Liver (tissue), 7 donors: ENCODE measurements at regions not wholly inside any gene's neighbourhood (a gene's known extent, or its start where the extent isn't known, plus 50 kb on each side); places are given as distances from the start of the nearest gene placed in this dataset.
A peak's percentile ranks its signal among the peaks of the same experiment; 100 is the strongest.

Source experiments
- DNase-seq: peaks from one replicate; pipeline ENCODE4 v3.0.0-alpha.2; 2017; ENCODE audit warnings: low spot score
- H3K27ac ChIP-seq, 2 donors: one replicate each; pipeline ENCODE4 v1.7.0; 2013; ENCODE audit warnings: inconsistent platforms in 2 of 2, low read length in 2 of 2, control low read depth in 1 of 2, low read depth in 1 of 2, mild to moderate bottlenecking in 1 of 2
- H3K27me3 ChIP-seq, 4 donors: one replicate each; pipeline versions ENCODE4 v1.6.1 to v1.7.0; 2013; ENCODE audit warnings: low read length in 3 of 4, inconsistent platforms in 1 of 4, mild to moderate bottlenecking in 1 of 4, moderate library complexity in 1 of 4; ENCODE audit not compliant: control insufficient read depth in 4 of 4, insufficient read depth in 4 of 4
- H3K36me3 ChIP-seq, 4 donors: one replicate each; pipeline versions ENCODE4 v1.6.1 to v1.7.0; 2013; ENCODE audit warnings: low read length in 3 of 4, mild to moderate bottlenecking in 3 of 4, low read depth in 1 of 4, moderate library complexity in 1 of 4; ENCODE audit not compliant: control insufficient read depth in 4 of 4, insufficient read depth in 3 of 4
- H3K4me1 ChIP-seq, 4 donors: one replicate each; pipeline versions ENCODE4 v1.6.1 to v1.7.0; 2013; ENCODE audit warnings: low read length in 3 of 4, mild to moderate bottlenecking in 3 of 4, moderate library complexity in 1 of 4; ENCODE audit not compliant: control insufficient read depth in 4 of 4, insufficient read depth in 4 of 4
- H3K4me3 ChIP-seq, 3 donors: one replicate each; pipeline versions ENCODE4 v1.6.1 to v1.7.0; 2013; ENCODE audit warnings: low read length in 3 of 3, control low read depth in 1 of 3, low read depth in 1 of 3, mild to moderate bottlenecking in 1 of 3
- H3K9ac ChIP-seq, 2 donors: one replicate each; pipeline ENCODE4 v1.7.0; 2013; ENCODE audit warnings: low read length in 2 of 2, mild to moderate bottlenecking in 2 of 2, moderate library complexity in 2 of 2, control low read depth in 1 of 2, low read depth in 1 of 2
- H3K9me3 ChIP-seq, 4 donors: one replicate each; pipeline versions ENCODE4 v1.6.1 to v1.7.0; 2013; ENCODE audit warnings: low read length in 3 of 4; ENCODE audit not compliant: control insufficient read depth in 4 of 4
- ATF3 ChIP-seq: IDR thresholded peaks from 2 replicates; pipeline ENCODE4 v1.6.1; 2016; ENCODE audit warnings: antibody characterized with exemption
- EGR1 ChIP-seq, 2 donors: IDR thresholded peaks; 2 replicates each; pipeline ENCODE4 v1.6.1; 2016 to 2018; ENCODE audit warnings: antibody characterized with exemption in 2 of 2, low read depth in 2 of 2
- FOXA1 ChIP-seq: IDR thresholded peaks from 2 replicates; pipeline ENCODE4 v1.6.1; 2016; ENCODE audit warnings: antibody characterized with exemption
- FOXA2 ChIP-seq: IDR thresholded peaks from 2 replicates; pipeline ENCODE4 v1.6.1; 2016; ENCODE audit warnings: antibody characterized with exemption
- GABPA ChIP-seq, 2 donors: IDR thresholded peaks in 1 of 2; conservative IDR thresholded peaks in 1 of 2; 2 replicates each; pipeline ENCODE4 v1.6.1; 2016; ENCODE audit warnings: antibody characterized with exemption in 2 of 2, mild to moderate bottlenecking in 1 of 2, moderate library complexity in 1 of 2
- HNF4A ChIP-seq, 2 donors: conservative IDR thresholded peaks; 2 replicates each; pipeline ENCODE4 v1.6.1; 2016; ENCODE audit warnings: antibody characterized with exemption in 2 of 2, mild to moderate bottlenecking in 2 of 2
- HNF4G ChIP-seq: IDR thresholded peaks from 2 replicates; pipeline ENCODE4 v1.6.1; 2016; ENCODE audit warnings: antibody characterized with exemption
- JUND ChIP-seq, 2 donors: IDR thresholded peaks; 2 replicates each; pipeline ENCODE4 v1.6.1; 2016; ENCODE audit warnings: antibody characterized with exemption in 2 of 2
- MAX ChIP-seq: IDR thresholded peaks from 2 replicates; pipeline ENCODE4 v1.6.1; 2016; ENCODE audit warnings: antibody characterized with exemption
- NR2F2 ChIP-seq: IDR thresholded peaks from 2 replicates; pipeline ENCODE4 v1.6.1; 2016; ENCODE audit warnings: antibody characterized with exemption
- RAD21 ChIP-seq, 2 donors: IDR thresholded peaks; 2 replicates each; pipeline ENCODE4 v1.6.1; 2016; ENCODE audit warnings: antibody characterized with exemption in 2 of 2, mild to moderate bottlenecking in 2 of 2
- SP1 ChIP-seq: IDR thresholded peaks from 2 replicates; pipeline ENCODE4 v1.6.1; 2018; ENCODE audit warnings: antibody characterized with exemption, mild to moderate bottlenecking
- TAF1 ChIP-seq: conservative IDR thresholded peaks from 2 replicates; pipeline ENCODE4 v1.6.1; 2016; ENCODE audit warnings: antibody characterized with exemption, mild to moderate bottlenecking
- YY1 ChIP-seq: IDR thresholded peaks from 2 replicates; pipeline ENCODE4 v1.6.1; 2016; ENCODE audit warnings: antibody characterized with exemption, mild to moderate bottlenecking
- ZBTB33 ChIP-seq: IDR thresholded peaks from 2 replicates; pipeline ENCODE4 v1.6.1; 2016; ENCODE audit warnings: antibody characterized with exemption
- WGBS: extraction: QIAGEN DNeasy Blood & Tissue Kit; methylation state at CpG from one replicate; pipeline ENCODE4 v1.1.7; 2013; 5-methylcytosine and 5-hydroxymethylcytosine counted together
- donor health status: healthy.
- donor health status: healthy.
- donor health status: healthy.
- donor health status: healthy.

GRCh38 chr19:22515435-22515834 lies 93.3 kb upstream of the ZNF98 start:
- WGBS = 72% methylated on average over 4 of the region's 4 CpGs
- TF ChIP-seq JUND (IDR thresholded peaks at IDR 0.05) (no peak), EGR1 (IDR thresholded peaks at IDR 0.05; ENCODE audit: low read depth in 2 of 2) (no peak), HNF4G (no peak), YY1 (no peak), ZBTB33 (no peak), MAX (no peak), ATF3 (no peak), FOXA2 (no peak), GABPA (IDR thresholded peaks at IDR 0.05 in 1 of 2, conservative IDR thresholded peaks at IDR 0.05 in 1 of 2) (no peak), HNF4A (conservative IDR thresholded peaks at IDR 0.05) (no peak), SP1 (no peak)
- Histone ChIP-seq H3K27ac (no peak overlapping the region), H3K4me1 (no peaks in the 10 kb centered on the region), H3K4me3 (no peak overlapping the region), H3K27me3 (no peaks in the 10 kb centered on the region), H3K9me3 (peaks cover 15 to 36% (median 23%) of the 10 kb centered on the region in 4 donors), H3K36me3 (no peaks in the 10 kb centered on the region), H3K9ac (no peak overlapping the region)
- no peak for DNase-seq

- H3K4me1 ChIP-seq = no peaks in the 10 kb centered on the region
- DNase-seq = no peak
- peaks cover 6 to 34% (median 27%) of the 10 kb centered on the region in 4 donors for H3K9me3 ChIP-seq
- no peaks in the 10 kb centered on the region for H3K36me3 ChIP-seq
- H3K27ac ChIP-seq = no peak overlapping the region
- H3K9ac ChIP-seq = no peak overlapping the region
- 76% methylated on average over 2 of the region's 2 CpGs for WGBS
- H3K27me3 ChIP-seq = no peaks in the 10 kb centered on the region
- no peak for TF ChIP-seq RAD21 (IDR thresholded peaks at IDR 0.05)
- TF ChIP-seq HNF4A (conservative IDR thresholded peaks at IDR 0.05) = no peak
- TF ChIP-seq TAF1 = no peak
- TF ChIP-seq NR2F2 = no peak
- TF ChIP-seq MAX = no peak
- no peak for TF ChIP-seq ZBTB33
- no peak for TF ChIP-seq JUND (IDR thresholded peaks at IDR 0.05)
- no peak for TF ChIP-seq FOXA1
- TF ChIP-seq HNF4G = no peak
- TF ChIP-seq GABPA (IDR thresholded peaks at IDR 0.05 in 1 of 2, conservative IDR thresholded peaks at IDR 0.05 in 1 of 2) = no peak
- no peak for TF ChIP-seq EGR1 (IDR thresholded peaks at IDR 0.05; ENCODE audit: low read depth in 2 of 2)
- no peak for TF ChIP-seq ATF3
- no peak for TF ChIP-seq FOXA2
- no peak for TF ChIP-seq SP1
- no peak for TF ChIP-seq YY1
- H3K4me3 ChIP-seq = peak overlapping the region in 1 of 3 donors; percentile 8
Observed at GRCh38 chr19:22503524-22503923, 81.4 kb upstream of the ZNF98 start.
